MV-4-11 (cell line): ENCODE measurements at regions not wholly inside any gene's neighbourhood (a gene's known extent, or its start where the extent isn't known, plus 50 kb on each side); places are given as distances from the start of the nearest gene placed in this dataset.
A peak's percentile ranks its signal among the peaks of the same experiment; 100 is the strongest.

Experiments used
- DNase-seq: peaks from one replicate; lab custom pipeline; 2025; lab: John Stamatoyannopoulos, UW

- DNase-seq, result no peak
These were observed 188.7 kb upstream of the MPHOSPH6 start for GRCh38 chr16:82358606-82359221.

GRCh38 chr16:82358161-82358560 lies 188.1 kb upstream of the MPHOSPH6 start:
- no peak for DNase-seq

GRCh38 chr16:82357237-82357636 lies 187.2 kb upstream of the MPHOSPH6 start:
- DNase-seq, result no peak

GRCh38 chr16:82350560-82350959 lies 180.5 kb upstream of the MPHOSPH6 start:
- no peak for DNase-seq

- DNase-seq, result no peak
These were observed 175.3 kb upstream of the MPHOSPH6 start for GRCh38 chr16:82345318-82345717.

GRCh38 chr16:82344157-82344556 lies 174.1 kb upstream of the MPHOSPH6 start:
- no peak for DNase-seq

DNA sequence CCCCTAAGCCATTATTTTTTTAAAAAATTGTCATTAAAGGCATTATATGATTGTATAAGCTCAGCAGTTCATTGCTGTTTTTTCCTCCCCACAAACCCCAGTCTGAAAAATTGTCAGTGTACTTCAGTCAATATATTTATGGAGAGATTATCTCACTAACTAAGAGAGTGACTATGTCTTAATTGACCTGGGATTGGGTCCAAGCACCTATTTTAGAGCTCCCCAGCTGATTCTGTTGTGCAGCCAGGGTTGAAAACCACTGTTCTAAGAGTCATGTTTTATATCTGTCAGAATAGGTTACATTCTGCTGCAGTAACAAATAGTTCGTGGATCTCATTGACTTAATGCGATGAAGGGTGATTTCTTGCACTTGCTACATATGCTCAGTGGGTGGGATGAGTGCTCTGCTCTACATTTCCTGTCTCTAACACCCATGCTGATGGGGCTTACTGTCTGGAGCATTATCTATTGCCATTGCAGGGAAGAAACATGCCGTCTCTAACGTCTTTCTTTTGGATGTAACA lies 171.2 kb upstream of the MPHOSPH6 start:
- no peak for DNase-seq

GRCh38 chr16:82340531-82340930 lies 170.5 kb upstream of the MPHOSPH6 start:
- DNase-seq, result no peak

GRCh38 chr16:82337355-82337754 lies 167.3 kb upstream of the MPHOSPH6 start:
- DNase-seq, result no peak

DNA sequence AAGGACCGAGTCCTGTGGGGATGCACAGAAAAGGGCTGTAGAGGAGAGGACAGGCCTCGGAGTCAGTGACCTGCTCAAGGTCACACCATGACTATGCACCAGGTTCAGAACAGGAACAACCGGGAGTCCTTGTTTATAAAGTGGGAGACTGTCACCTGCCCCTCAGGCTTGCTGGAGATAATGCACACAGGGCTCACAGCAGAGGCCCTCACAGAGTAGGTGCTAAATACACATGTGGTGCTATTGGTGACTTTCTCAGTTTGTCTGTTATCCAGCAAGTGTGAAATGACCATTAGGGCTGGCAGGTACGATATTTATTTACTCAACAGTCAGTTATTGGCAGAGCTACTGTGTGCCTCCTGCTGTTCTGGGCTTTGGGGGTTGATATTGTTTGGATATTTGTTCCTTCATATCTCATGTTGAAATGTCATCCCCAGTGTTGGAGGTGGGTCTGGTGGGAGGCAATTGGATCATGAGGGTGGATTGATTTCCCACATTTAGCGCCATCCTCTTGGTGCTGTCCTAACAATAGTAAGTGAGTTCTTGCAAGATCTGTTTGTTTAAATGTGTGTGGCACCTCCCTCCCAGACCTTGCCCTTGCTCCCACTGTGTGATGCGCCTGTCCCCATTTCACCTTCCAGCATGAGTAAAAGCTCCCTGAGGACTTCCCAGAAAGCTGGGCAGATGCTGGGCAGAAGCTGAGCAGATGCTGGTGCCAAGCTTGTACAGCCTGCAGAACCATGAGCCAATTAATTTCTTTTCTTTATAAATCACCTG lies 162.1 kb upstream of the MPHOSPH6 start:
- no peak for DNase-seq

DNA sequence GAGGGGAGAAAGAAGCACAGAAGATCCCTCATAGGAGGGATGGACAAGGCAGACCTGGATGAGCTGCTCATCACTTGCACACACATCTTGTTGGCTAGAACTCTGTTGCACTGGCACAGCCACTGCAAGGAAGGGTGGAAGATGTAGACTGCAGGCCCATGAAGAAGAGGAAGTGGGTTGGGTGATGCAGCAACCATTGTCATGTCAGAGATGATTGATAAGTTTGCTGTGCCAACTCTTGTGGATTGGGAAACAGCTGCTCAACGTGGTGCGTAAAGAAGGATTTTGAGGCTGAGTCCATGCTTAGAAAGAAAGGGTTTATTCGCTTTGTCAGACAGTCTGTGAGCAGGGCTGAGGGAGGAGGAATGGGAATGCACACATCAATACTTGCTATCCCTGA lies 161.4 kb upstream of the MPHOSPH6 start:
- peak; percentile 76 for DNase-seq

GRCh38 chr16:82329504-82330192 lies 159.6 kb upstream of the MPHOSPH6 start:
- DNase-seq, result no peak

DNA sequence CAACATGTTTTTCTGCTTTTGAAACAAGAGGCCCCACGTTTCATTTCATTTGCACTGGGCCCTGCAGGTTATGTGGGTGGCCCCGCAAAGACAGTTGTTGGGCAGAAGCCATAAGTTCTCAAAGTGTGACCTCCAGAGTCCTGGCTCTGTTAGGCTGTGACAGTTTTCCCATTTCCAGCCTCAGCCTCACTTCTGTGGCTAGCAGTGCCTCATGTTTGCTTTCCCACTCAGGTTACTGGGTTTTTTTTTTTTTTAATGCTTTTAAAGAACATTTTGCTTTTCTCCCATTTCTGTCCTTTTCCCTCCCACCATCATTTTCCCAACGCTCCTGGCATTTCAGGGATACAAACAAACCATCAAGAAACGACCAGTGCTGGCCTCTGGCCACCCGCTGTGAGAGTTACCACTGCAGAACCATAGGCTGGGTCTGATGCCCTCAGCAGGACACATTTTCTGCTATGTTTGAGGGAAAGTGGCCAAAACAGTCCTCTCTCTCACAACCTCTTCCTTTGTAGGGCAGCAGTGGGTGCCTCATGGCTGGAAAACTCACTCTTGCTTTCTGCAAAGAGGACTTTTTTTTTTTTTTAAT lies 159.0 kb upstream of the MPHOSPH6 start:
- no peak for DNase-seq

DNA sequence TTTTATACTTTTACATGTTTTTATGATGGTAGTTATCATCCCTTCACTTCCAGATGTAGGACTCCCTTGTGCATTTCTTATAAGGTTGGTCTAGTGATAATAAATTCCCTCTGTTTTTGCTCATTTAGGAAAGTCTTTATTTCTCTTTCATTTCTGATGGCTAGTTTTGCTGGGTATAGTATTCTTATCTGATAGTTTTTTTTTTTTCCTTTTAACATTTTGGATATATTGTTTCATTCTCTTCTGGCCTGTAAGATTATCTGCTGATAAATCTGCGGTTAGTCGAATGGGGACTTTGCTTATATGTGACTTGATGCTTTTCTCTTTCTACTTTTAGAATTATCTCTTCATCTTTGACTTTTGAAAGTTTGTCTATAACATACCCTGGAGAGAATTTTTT lies 153.1 kb upstream of the MPHOSPH6 start:
- DNase-seq, result no peak

- DNase-seq, result no peak
These were observed 152.2 kb upstream of the MPHOSPH6 start for GRCh38 chr16:82322177-82322576.

DNA sequence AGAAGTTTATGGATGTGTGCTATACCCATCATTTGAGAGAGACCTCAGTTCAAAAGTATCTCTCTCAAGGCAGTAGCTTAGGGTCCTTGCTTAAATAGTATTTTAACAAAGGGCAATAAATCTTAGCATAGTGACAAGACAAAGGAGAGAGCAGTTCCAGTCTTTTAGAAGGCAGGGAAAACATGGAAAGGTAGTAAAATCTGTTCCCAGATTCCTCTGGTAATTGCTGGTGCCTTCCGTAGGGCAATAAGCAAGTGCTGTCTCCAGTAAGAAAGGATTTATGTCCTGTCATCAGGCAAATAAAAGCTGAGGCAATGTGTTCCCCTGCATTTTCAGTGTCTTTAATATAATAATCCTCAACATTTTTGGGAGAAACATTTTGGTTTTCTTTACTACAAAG lies 149.0 kb upstream of the MPHOSPH6 start:
- DNase-seq, result no peak

- no peak for DNase-seq
These were observed 147.6 kb upstream of the MPHOSPH6 start for GRCh38 chr16:82317411-82318167.

DNA sequence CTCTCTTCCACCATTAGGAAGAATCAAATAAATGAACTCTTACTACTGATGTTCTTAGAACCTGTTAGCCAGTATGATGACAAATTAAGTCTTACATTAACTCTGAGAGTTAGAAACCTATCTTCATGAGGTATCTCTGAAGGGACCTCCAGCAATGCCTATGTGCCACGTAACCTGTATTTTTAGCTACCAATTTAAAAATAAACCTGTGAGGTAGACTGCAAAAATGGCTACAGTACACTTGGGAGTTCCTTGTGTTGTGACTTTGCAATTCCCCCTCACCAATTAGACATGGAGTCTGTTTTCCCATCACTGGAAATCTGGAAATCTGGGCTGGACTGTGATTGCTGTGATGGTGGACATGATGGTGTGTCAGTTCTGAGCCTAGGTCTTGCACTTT lies 143.7 kb upstream of the MPHOSPH6 start:
- DNase-seq, result no peak

DNA sequence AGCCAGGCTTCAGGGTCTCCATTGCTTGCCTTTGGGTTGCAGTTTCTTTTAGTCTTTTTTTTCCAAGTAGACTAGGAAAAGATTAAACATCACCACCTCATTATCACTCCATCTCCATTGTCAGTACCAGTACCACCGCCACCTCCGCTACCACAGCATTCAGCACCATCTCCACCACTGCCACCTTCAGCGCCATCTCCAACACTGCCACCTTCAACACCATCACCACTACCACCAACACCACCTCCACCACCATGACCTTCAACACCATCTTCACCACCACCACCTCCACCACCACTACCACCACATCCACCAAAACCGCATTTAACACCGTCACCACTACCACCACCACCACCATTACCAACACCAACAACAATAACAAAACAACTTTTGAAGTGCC lies 141.5 kb upstream of the MPHOSPH6 start:
- DNase-seq, result no peak

DNA sequence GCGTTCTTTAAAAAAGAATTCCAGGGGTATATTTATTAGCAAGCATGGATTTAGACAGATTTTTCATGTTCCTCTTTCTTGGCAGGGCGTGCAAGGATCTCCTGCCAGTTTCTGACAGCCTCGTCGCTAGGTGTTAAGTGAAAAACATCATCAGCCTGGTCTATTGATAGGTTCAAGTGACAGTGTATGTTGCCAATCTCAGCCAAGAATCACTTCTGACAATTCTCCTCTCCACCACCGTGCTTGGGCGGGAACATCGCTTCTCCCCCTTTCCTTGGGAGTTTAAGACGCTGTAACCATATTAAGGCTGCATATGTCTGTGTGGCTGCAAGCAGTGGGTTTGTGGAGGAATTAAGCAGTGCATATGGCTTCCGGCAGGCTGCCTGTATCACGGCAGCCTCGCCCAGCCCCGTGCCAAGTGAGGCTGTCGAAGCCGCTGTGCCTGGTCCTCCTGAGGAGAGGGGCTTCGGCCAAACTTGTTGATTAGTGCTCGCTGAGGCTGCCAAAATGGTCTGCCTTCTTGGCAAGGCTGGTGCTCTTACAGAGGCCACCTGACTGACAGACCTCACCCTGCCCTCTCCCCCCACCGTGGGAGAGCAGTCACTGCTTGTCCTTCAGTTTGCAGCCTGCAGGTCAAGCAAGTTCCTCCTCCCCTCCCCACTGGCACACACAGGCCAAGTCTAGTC lies 132.2 kb upstream of the MPHOSPH6 start:
- DNase-seq, result no peak

DNA sequence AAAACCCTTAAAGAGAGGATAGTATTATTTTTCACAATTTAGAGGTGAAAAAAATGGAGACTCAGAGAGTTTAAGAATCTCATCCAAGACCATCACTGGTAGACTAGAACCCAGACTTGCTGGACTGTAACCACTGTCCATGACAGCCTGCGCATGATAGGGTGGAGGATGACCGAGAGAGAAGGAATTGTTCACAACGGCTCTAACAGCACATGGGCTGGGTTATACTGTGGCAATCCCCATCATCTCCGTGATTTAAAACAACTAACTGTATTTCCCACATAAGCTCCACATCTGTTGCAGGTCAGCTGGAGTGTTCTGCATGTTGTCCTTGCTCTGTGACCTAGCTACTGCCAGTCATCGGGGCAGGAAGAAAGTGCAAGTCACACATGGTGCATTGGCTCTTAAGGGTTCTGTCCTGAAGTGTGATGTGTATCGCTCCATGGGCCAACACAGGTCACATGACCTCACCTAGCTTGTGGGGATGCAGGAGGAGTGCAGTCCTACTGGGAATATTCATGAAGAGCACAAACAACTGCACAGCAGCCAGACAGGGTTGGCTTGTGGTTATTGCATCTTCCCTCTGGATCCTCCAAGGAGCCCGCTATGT lies 131.2 kb upstream of the MPHOSPH6 start:
- DNase-seq, result no peak
